HFFc6 (cell line): ENCODE measurements at regions not wholly inside any gene's neighbourhood (a gene's known extent, or its start where the extent isn't known, plus 50 kb on each side); places are given as distances from the start of the nearest gene placed in this dataset.

Experiments used
- DNase-seq: peaks from one replicate; pipeline ENCODE4 v3.0.0-alpha.2; 2018
- H3K27ac Mint-ChIP-seq: 2 replicates; pipeline ENCODE4 v1.8.0; 2020; ENCODE audit warnings: mild to moderate bottlenecking, mixed read lengths
- H3K27me3 Mint-ChIP-seq: 2 replicates; pipeline ENCODE4 v1.8.0; 2021; ENCODE audit warnings: mild to moderate bottlenecking, moderate library complexity, mixed read lengths; ENCODE audit not compliant: insufficient read depth
- H3K36me3 Mint-ChIP-seq: 2 replicates; pipeline ENCODE4 v1.8.0; 2021; ENCODE audit warnings: low read depth, mixed read lengths
- H3K4me1 Mint-ChIP-seq: 2 replicates; pipeline ENCODE4 v1.8.0; 2020; ENCODE audit warnings: low read depth, mixed read lengths
- H3K4me3 Mint-ChIP-seq: 2 replicates; pipeline ENCODE4 v1.8.0; 2020; ENCODE audit warnings: mild to moderate bottlenecking, moderate library complexity, mixed read lengths
- H3K9me3 Mint-ChIP-seq: 2 replicates; pipeline ENCODE4 v1.8.0; 2020; ENCODE audit warnings: mild to moderate bottlenecking, mixed read lengths
- TF ChIP-seq, protein P1 (sequence below): fragments of 200-600 bp; sonication (generic); IDR thresholded peaks from 2 replicates; pipeline ENCODE4 v1.5.0; 2021; ENCODE audit warnings: antibody characterized with exemption, mild to moderate bottlenecking

GRCh38 chr7:10315881-10316280, 657.8 kb upstream of the PHF14 start:
- Mint-ChIP-seq H3K9me3 (peaks cover 39% of the 10 kb centered on the region), H3K4me1 (no peaks in the 10 kb centered on the region), H3K4me3 (no peak overlapping the region), H3K27me3 (no peaks in the 10 kb centered on the region), H3K36me3 (peaks cover 4% of the 10 kb centered on the region), H3K27ac (no peak overlapping the region)
- TF ChIP-seq, protein P1, sequence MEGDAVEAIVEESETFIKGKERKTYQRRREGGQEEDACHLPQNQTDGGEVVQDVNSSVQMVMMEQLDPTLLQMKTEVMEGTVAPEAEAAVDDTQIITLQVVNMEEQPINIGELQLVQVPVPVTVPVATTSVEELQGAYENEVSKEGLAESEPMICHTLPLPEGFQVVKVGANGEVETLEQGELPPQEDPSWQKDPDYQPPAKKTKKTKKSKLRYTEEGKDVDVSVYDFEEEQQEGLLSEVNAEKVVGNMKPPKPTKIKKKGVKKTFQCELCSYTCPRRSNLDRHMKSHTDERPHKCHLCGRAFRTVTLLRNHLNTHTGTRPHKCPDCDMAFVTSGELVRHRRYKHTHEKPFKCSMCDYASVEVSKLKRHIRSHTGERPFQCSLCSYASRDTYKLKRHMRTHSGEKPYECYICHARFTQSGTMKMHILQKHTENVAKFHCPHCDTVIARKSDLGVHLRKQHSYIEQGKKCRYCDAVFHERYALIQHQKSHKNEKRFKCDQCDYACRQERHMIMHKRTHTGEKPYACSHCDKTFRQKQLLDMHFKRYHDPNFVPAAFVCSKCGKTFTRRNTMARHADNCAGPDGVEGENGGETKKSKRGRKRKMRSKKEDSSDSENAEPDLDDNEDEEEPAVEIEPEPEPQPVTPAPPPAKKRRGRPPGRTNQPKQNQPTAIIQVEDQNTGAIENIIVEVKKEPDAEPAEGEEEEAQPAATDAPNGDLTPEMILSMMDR: no peak
- DNase-seq: no peak

- TF ChIP-seq, protein P1: no peak
- Mint-ChIP-seq H3K27me3 (no peaks in the 10 kb centered on the region), H3K4me3 (no peak overlapping the region), H3K36me3 (peaks cover 4% of the 10 kb centered on the region), H3K9me3 (peaks cover 39% of the 10 kb centered on the region), H3K27ac (no peak overlapping the region), H3K4me1 (no peaks in the 10 kb centered on the region)
- no peak for DNase-seq
These were observed 657.2 kb upstream of the PHF14 start for GRCh38 chr7:10316488-10316887.

GRCh38 chr7:10325395-10325794, 648.3 kb upstream of the PHF14 start:
- H3K27ac Mint-ChIP-seq: no peak overlapping the region

GRCh38 chr7:10343108-10343507, 630.6 kb upstream of the PHF14 start:
- H3K9me3 Mint-ChIP-seq: peaks cover 5% of the 10 kb centered on the region; the same call in 1 of the 2 replicates

More at GRCh38 chr7:10325395-10325794, 648.3 kb upstream of the PHF14 start:
- TF ChIP-seq, protein P1: no peak
- no peaks in the 10 kb centered on the region for H3K27me3 Mint-ChIP-seq
- no peak for DNase-seq
- peaks cover 35% of the 10 kb centered on the region for H3K9me3 Mint-ChIP-seq
- no peaks in the 10 kb centered on the region for H3K36me3 Mint-ChIP-seq
- H3K4me1 Mint-ChIP-seq: no peaks in the 10 kb centered on the region
- no peak overlapping the region for H3K4me3 Mint-ChIP-seq

GRCh38 chr7:10346032-10346431, 627.6 kb upstream of the PHF14 start:
- Mint-ChIP-seq H3K4me1 (no peaks in the 10 kb centered on the region), H3K27ac (no peak overlapping the region), H3K4me3 (no peak overlapping the region), H3K9me3 (peaks cover 14% of the 10 kb centered on the region; the same call in 1 of the 2 replicates), H3K36me3 (no peaks in the 10 kb centered on the region), H3K27me3 (no peaks in the 10 kb centered on the region)
- no peak for DNase-seq
- TF ChIP-seq, protein P1: no peak

More at GRCh38 chr7:10343108-10343507, 630.6 kb upstream of the PHF14 start:
- no peak overlapping the region for H3K4me3 Mint-ChIP-seq
- TF ChIP-seq, protein P1: no peak
- no peaks in the 10 kb centered on the region for H3K27me3 Mint-ChIP-seq
- H3K27ac Mint-ChIP-seq: no peak overlapping the region
- H3K36me3 Mint-ChIP-seq: no peaks in the 10 kb centered on the region
- no peaks in the 10 kb centered on the region for H3K4me1 Mint-ChIP-seq
- no peak for DNase-seq

- Mint-ChIP-seq H3K9me3 (peaks cover 72% of the 10 kb centered on the region), H3K36me3 (no peaks in the 10 kb centered on the region), H3K27me3 (no peaks in the 10 kb centered on the region; the same call in none of the 2 replicates), H3K4me1 (no peaks in the 10 kb centered on the region), H3K4me3 (no peak overlapping the region), H3K27ac (no peak overlapping the region)
- TF ChIP-seq, protein P1: no peak
- no peak for DNase-seq
These were observed 617.9 kb upstream of the PHF14 start for GRCh38 chr7:10355816-10356215.
